H1 (cell line): ENCODE measurements at regions not wholly inside any gene's neighbourhood (a gene's known extent, or its start where the extent isn't known, plus 50 kb on each side); places are given as distances from the start of the nearest gene placed in this dataset.

Source experiments
- ATF3 ChIP-seq: IDR thresholded peaks from 2 replicates; pipeline ENCODE4 v1.6.1; 2011; ENCODE audit warnings: low read depth, mild to moderate bottlenecking, low read length; ENCODE audit not compliant: insufficient read depth
- BACH1 ChIP-seq: IDR thresholded peaks from 2 replicates; pipeline ENCODE4 v1.6.1; 2012; ENCODE audit warnings: low read length, improper control_type of control experiment
- BRCA1 ChIP-seq: IDR thresholded peaks from 2 replicates; pipeline ENCODE4 v1.6.1; 2012; ENCODE audit warnings: low read depth, low read length, improper control_type of control experiment
- CTBP2 ChIP-seq: IDR thresholded peaks from 2 replicates; pipeline ENCODE4 v1.7.0; 2011; ENCODE audit warnings: borderline replicate concordance, mild to moderate bottlenecking, moderate library complexity, mixed read lengths, low read length; ENCODE audit not compliant: insufficient read depth, insufficient read length
- NANOG ChIP-seq: IDR thresholded peaks from 2 replicates; pipeline ENCODE4 v1.6.1; 2011; ENCODE audit warnings: low read length, low read depth, mild to moderate bottlenecking, inconsistent platforms; ENCODE audit not compliant: insufficient read depth, poor library complexity, severe bottlenecking
- POLR2A ChIP-seq, 2 experiments: IDR thresholded peaks; 1 replicate in 1 of 2; 2 replicates in 1 of 2; pipeline ENCODE4 v1.6.1; 2011; ENCODE audit warnings: low read depth in 2 of 2, low read length in 2 of 2, mild to moderate bottlenecking in 2 of 2; ENCODE audit errors: control extremely low read depth in 1 of 2
- POU5F1 ChIP-seq: IDR thresholded peaks from 2 replicates; pipeline ENCODE4 v1.6.1; 2011; ENCODE audit warnings: low read depth, mild to moderate bottlenecking, low read length, moderate library complexity
- TAF1 ChIP-seq: IDR thresholded peaks from 2 replicates; pipeline ENCODE4 v1.6.1; 2011; ENCODE audit warnings: mild to moderate bottlenecking, low read depth, low read length

DNA sequence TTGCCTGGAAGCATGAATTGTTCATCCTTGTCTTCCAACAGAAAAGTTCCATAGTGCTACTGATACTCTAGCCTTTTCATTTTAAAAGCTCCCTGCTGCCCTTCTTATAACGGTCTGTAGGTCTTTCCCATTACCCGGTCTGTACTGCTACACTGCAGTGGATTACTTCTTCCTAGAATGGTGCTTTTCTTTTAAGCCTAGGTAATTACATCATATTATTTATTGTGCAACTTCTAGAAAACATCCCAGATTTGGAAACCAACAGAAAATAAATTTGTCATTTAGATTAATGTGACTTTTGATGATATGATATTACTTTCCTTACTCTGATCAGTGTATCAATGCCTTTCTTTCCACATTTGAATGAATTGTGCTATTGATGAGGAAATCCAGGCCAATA, 199.4 kb downstream of the TANC2 start (continued):
- no peak for TF ChIP-seq ATF3
- TF ChIP-seq TAF1, result no peak
- TF ChIP-seq BACH1, result no peak
- no peak for TF ChIP-seq POLR2A (IDR thresholded peaks at IDR 0.05; ENCODE audit: control extremely low read depth in 1 of 2, low read depth in 2 of 2, low read length in 2 of 2)
- TF ChIP-seq POU5F1, result no peak
- no peak for TF ChIP-seq BRCA1
- no peak for TF ChIP-seq CTBP2
- no peak for TF ChIP-seq NANOG
- TF ChIP-seq, all 59 proteins: peak for 0
